ENCODE measurements at regions not wholly inside any gene's neighbourhood (a gene's known extent, or its start where the extent isn't known, plus 50 kb on each side); places are given as distances from the start of the nearest gene placed in this dataset.

DNA sequence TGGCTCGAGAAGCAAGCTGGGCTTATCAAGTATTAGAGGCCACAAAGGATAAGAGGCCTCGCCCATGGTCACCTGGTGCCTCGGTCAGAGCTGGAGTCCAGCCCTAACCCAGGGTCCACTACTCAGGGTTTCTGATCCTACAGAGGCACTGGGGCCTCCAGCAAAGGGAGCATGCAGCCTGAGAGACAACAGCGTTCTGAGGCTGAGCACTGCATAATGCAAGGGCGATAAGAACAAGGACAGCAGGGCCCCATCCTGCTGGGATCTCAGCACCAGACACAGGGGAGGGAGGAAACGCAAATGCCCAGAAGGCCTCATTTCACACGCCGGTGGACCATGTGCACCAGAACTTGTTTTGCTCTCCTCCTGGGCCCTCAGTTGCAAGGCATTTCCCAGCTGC, 63.0 kb downstream of the C5orf15 start:
- no peak for TF ChIP-seq TCF4 (CRISPR knock-in tag; IDR thresholded peaks at IDR 0.05; ENCODE audit: borderline replicate concordance)
- TF ChIP-seq ZNF8 (CRISPR knock-in tag; IDR thresholded peaks at IDR 0.05) = no peak
- TF ChIP-seq, protein P1, sequence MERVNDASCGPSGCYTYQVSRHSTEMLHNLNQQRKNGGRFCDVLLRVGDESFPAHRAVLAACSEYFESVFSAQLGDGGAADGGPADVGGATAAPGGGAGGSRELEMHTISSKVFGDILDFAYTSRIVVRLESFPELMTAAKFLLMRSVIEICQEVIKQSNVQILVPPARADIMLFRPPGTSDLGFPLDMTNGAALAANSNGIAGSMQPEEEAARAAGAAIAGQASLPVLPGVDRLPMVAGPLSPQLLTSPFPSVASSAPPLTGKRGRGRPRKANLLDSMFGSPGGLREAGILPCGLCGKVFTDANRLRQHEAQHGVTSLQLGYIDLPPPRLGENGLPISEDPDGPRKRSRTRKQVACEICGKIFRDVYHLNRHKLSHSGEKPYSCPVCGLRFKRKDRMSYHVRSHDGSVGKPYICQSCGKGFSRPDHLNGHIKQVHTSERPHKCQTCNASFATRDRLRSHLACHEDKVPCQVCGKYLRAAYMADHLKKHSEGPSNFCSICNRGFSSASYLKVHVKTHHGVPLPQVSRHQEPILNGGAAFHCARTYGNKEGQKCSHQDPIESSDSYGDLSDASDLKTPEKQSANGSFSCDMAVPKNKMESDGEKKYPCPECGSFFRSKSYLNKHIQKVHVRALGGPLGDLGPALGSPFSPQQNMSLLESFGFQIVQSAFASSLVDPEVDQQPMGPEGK (CRISPR knock-in tag; IDR thresholded peaks at IDR 0.05; ENCODE audit: borderline replicate concordance) = no peak
- no peak for TF ChIP-seq OSR1 (CRISPR knock-in tag; IDR thresholded peaks at IDR 0.05)
- TF ChIP-seq BACH2 (CRISPR knock-in tag; IDR thresholded peaks at IDR 0.05; ENCODE audit: borderline replicate concordance) = no peak
- no peak for TF ChIP-seq PPARA (CRISPR knock-in tag; IDR thresholded peaks at IDR 0.05; ENCODE audit: borderline replicate concordance)
- TF ChIP-seq, protein P2, sequence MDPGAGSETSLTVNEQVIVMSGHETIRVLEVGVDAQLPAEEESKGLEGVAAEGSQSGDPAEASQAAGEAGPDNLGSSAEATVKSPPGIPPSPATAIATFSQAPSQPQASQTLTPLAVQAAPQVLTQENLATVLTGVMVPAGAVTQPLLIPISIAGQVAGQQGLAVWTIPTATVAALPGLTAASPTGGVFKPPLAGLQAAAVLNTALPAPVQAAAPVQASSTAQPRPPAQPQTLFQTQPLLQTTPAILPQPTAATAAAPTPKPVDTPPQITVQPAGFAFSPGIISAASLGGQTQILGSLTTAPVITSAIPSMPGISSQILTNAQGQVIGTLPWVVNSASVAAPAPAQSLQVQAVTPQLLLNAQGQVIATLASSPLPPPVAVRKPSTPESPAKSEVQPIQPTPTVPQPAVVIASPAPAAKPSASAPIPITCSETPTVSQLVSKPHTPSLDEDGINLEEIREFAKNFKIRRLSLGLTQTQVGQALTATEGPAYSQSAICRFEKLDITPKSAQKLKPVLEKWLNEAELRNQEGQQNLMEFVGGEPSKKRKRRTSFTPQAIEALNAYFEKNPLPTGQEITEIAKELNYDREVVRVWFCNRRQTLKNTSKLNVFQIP (CRISPR knock-in tag; IDR thresholded peaks at IDR 0.05; ENCODE audit: borderline replicate concordance, low read depth) = no peak
- TF ChIP-seq TSHZ2 (CRISPR knock-in tag; IDR thresholded peaks at IDR 0.05) = no peak
- TF ChIP-seq ZFP3 (CRISPR knock-in tag; IDR thresholded peaks at IDR 0.05) = no peak
- TF ChIP-seq RARB (CRISPR knock-in tag; IDR thresholded peaks at IDR 0.05) = no peak
- TF ChIP-seq ZNF565 (CRISPR knock-in tag; conservative IDR thresholded peaks at IDR 0.05; ENCODE audit: low read depth) = no peak
- no peak for TF ChIP-seq CSRNP3 (CRISPR knock-in tag; IDR thresholded peaks at IDR 0.05)
- no peak for TF ChIP-seq TOX (CRISPR knock-in tag; IDR thresholded peaks at IDR 0.05; ENCODE audit: borderline replicate concordance)
- no peak for ATAC-seq

- TF ChIP-seq ISL1 (CRISPR knock-in tag; IDR thresholded peaks at IDR 0.05) (no peak), ZNF70 (CRISPR knock-in tag; IDR thresholded peaks at IDR 0.05) (no peak), RARB (CRISPR knock-in tag; IDR thresholded peaks at IDR 0.05) (no peak), ESRRG (CRISPR knock-in tag; IDR thresholded peaks at IDR 0.05) (no peak)
- ATAC-seq = no peak
Observed at GRCh38 chr5:133904641-133905040, 63.8 kb downstream of the C5orf15 start.

DNA sequence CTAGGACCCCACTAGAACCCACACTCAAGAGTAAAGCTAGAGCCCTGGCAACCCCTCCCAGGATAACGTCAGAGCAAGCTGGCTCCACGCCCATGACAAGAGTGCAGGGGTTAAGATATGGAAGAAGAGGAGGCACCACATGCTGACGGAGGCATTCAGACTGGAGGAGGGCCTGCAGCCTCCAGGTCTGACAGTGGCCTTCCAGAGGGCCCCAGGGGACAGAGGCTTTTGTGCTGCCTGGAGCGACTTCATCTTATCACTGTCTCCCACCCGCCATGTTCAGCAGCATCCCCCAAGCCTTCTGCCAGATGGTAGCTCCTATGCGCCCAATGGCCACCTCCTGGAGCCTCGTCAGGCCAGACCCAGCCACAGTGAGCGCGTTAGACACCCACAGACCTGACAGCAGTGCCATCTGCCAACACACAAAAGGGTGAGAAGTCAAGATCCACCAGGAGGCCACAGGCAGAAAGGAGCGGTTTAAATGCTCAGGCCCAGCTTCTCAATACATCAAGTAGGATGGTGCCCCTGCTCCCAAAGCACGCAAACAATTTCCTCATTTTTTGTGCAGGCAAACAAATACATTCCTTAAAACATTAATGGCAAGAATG, 65.8 kb downstream of the C5orf15 start:
- no peak for TF ChIP-seq BACH2 (CRISPR knock-in tag; IDR thresholded peaks at IDR 0.05; ENCODE audit: borderline replicate concordance)
- TF ChIP-seq ZFP30 (CRISPR knock-in tag; IDR thresholded peaks at IDR 0.05) = no peak
- TF ChIP-seq, protein P1 (CRISPR knock-in tag; IDR thresholded peaks at IDR 0.05; ENCODE audit: borderline replicate concordance) = no peak
- TF ChIP-seq PPARA (CRISPR knock-in tag; IDR thresholded peaks at IDR 0.05; ENCODE audit: borderline replicate concordance) = no peak
- TF ChIP-seq CSRNP3 (CRISPR knock-in tag; IDR thresholded peaks at IDR 0.05) = no peak
- TF ChIP-seq ISL1 (CRISPR knock-in tag; IDR thresholded peaks at IDR 0.05) = no peak
- no peak for TF ChIP-seq CSDC2 (CRISPR knock-in tag; IDR thresholded peaks at IDR 0.05)
- TF ChIP-seq ZNF565 (CRISPR knock-in tag; conservative IDR thresholded peaks at IDR 0.05; ENCODE audit: low read depth) = no peak
- no peak for TF ChIP-seq RARB (CRISPR knock-in tag; IDR thresholded peaks at IDR 0.05)
- TF ChIP-seq SNAI2 (CRISPR knock-in tag; IDR thresholded peaks at IDR 0.05) = no peak
- no peak for ATAC-seq
